Testis (tissue), 2 donors: ENCODE measurements at regions not wholly inside any gene's neighbourhood (a gene's known extent, or its start where the extent isn't known, plus 50 kb on each side); places are given as distances from the start of the nearest gene placed in this dataset.

Experiments used
- POLR2A ChIP-seq: fragments of 450-650 bp; IDR thresholded peaks from one replicate; pipeline ENCODE4 v1.6.1; 2017; ENCODE audit warnings: antibody characterized with exemption, mild to moderate bottlenecking, moderate library complexity
- TF ChIP-seq, protein P1 (sequence below), 3 experiments: fragments of 450-650 bp in 2 of 3; fragments of 200-600 bp in 1 of 3; sonication (generic) in 1 of 3; IDR thresholded peaks; one replicate each; pipeline ENCODE4 v1.5.1; 2016 to 2019; ENCODE audit warnings: antibody characterized with exemption in 3 of 3, mild to moderate bottlenecking in 2 of 3, moderate library complexity in 1 of 3

DNA sequence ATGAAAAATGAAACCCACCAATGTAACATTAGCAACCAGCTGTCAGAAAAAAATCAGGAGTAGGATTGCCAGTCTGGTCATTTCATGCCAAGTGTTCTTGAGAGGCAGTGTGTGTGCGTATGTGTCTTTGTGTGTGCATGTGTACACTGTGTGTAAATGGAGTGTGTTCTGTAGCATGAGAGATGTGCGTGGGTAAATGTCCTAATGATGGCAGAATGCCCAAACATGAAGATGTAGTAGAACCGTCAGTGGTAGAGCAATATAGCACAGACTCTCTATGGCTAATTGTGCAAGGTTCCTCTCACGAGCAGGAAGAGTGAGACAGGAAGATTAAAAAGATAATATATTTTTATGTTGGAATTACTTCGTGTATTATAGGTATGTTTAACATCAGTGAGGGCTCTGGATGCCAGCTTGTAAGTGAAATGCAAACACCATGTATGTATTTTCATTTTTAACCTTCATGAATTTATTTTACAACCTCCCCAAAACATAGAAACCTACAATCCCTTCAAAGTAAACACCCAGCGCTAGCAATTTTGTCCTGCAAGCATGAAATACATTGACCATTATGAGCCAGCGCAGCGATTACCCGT is 1038.7 kb downstream of the IGSF11 start:
- TF ChIP-seq, protein P1, sequence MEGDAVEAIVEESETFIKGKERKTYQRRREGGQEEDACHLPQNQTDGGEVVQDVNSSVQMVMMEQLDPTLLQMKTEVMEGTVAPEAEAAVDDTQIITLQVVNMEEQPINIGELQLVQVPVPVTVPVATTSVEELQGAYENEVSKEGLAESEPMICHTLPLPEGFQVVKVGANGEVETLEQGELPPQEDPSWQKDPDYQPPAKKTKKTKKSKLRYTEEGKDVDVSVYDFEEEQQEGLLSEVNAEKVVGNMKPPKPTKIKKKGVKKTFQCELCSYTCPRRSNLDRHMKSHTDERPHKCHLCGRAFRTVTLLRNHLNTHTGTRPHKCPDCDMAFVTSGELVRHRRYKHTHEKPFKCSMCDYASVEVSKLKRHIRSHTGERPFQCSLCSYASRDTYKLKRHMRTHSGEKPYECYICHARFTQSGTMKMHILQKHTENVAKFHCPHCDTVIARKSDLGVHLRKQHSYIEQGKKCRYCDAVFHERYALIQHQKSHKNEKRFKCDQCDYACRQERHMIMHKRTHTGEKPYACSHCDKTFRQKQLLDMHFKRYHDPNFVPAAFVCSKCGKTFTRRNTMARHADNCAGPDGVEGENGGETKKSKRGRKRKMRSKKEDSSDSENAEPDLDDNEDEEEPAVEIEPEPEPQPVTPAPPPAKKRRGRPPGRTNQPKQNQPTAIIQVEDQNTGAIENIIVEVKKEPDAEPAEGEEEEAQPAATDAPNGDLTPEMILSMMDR (IDR thresholded peaks at IDR 0.05), result no peak
- no peak for TF ChIP-seq POLR2A
